ENCODE measurements at regions not wholly inside any gene's neighbourhood (a gene's known extent, or its start where the extent isn't known, plus 50 kb on each side); places are given as distances from the start of the nearest gene placed in this dataset.

- no peak overlapping the region for H3K4me3 ChIP-seq (replicated peaks; ENCODE audit: low read depth, low read length)
- no peak for TF ChIP-seq CTCF (IDR thresholded peaks at IDR 0.05; ENCODE audit: low read length, missing control alignments)
- DNase-seq (ENCODE audit: low read depth): no peak
These were observed 96.9 kb upstream of the SGIP1 start for GRCh38 chr1:66437136-66437401.

GRCh38 chr1:66438062-66438461 lies 95.9 kb upstream of the SGIP1 start:
- TF ChIP-seq CTCF (IDR thresholded peaks at IDR 0.05; ENCODE audit: low read length, missing control alignments): no peak
- no peak for DNase-seq (ENCODE audit: low read depth)
- H3K4me3 ChIP-seq (replicated peaks; ENCODE audit: low read depth, low read length): no peak overlapping the region

- no peak for DNase-seq (ENCODE audit: low read depth)
- no peak for TF ChIP-seq CTCF (IDR thresholded peaks at IDR 0.05; ENCODE audit: low read length, missing control alignments)
- no peak overlapping the region for H3K4me3 ChIP-seq (replicated peaks; ENCODE audit: low read depth, low read length)
These were observed 95.5 kb upstream of the SGIP1 start for GRCh38 chr1:66438501-66438900.

GRCh38 chr1:66439031-66439740 lies 94.8 kb upstream of the SGIP1 start:
- no peak overlapping the region for H3K4me3 ChIP-seq (replicated peaks; ENCODE audit: low read depth, low read length)
- DNase-seq (ENCODE audit: low read depth): peak; percentile 23
- no peak for TF ChIP-seq CTCF (IDR thresholded peaks at IDR 0.05; ENCODE audit: low read length, missing control alignments)

- H3K4me3 ChIP-seq (replicated peaks; ENCODE audit: low read depth, low read length): no peak overlapping the region
- TF ChIP-seq CTCF (IDR thresholded peaks at IDR 0.05; ENCODE audit: low read length, missing control alignments): peak; percentile 4
- DNase-seq (ENCODE audit: low read depth): peak; percentile 34
These were observed 90.2 kb upstream of the SGIP1 start for GRCh38 chr1:66443793-66444192.

- DNase-seq (ENCODE audit: low read depth): no peak
- H3K4me3 ChIP-seq (replicated peaks; ENCODE audit: low read depth, low read length): no peak overlapping the region
These were observed 89.3 kb upstream of the SGIP1 start for GRCh38 chr1:66444438-66445265.

More at GRCh38 chr1:66444438-66445265, 89.3 kb upstream of the SGIP1 start:
- no peak for TF ChIP-seq CTCF (IDR thresholded peaks at IDR 0.05; ENCODE audit: low read length, missing control alignments)
